ENCODE measurements at regions not wholly inside any gene's neighbourhood (a gene's known extent, or its start where the extent isn't known, plus 50 kb on each side); places are given as distances from the start of the nearest gene placed in this dataset.

- no peak for TF ChIP-seq POLR2A (IDR thresholded peaks at IDR 0.05)
- no peak for TF ChIP-seq CTCF (IDR thresholded peaks at IDR 0.05)
These were observed 270.0 kb downstream of the NEBL start for GRCh38 chr10:20627087-20627486.

All from right lobe of liver (tissue), 4 donors.